ENCODE measurements at regions not wholly inside any gene's neighbourhood (a gene's known extent, or its start where the extent isn't known, plus 50 kb on each side); places are given as distances from the start of the nearest gene placed in this dataset.
"Not testable (repeated sequence)": the region's sequence is repeated elsewhere in the genome, so short reads cannot be mapped to it uniquely, and the experiment has no call there.

GRCh38 chr19:23470873-23471545, 75.7 kb upstream of the ZNF91 start:
- DNase-seq (ENCODE audit: low spot score): no peak

- DNase-seq (ENCODE audit: low spot score): not testable (repeated sequence)
Measured at GRCh38 chr19:23464349-23464748, 69.1 kb upstream of the ZNF91 start.

- DNase-seq (ENCODE audit: low spot score): no peak
Measured at GRCh38 chr19:23461120-23461519, 65.8 kb upstream of the ZNF91 start.

DNA sequence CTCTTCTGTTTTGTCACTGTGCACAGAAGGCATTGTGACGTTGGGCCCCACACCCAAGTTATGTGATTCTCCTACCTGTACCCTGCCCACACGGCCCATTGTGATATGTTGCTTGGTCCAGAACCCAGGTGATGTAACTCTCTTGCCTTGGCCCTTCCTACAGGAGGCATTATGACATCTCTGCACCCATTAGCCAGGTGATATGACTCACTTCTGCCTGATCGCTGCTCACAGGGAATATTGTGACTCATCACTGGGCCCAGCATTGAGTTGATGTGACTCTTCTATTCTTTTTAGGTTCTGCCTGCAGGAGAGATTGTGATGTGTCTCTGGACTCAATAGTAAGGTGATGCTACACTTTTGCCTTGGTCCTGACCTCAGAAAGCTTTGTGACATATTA, 65.4 kb upstream of the ZNF91 start:
- DNase-seq (ENCODE audit: low spot score): no peak
